ENCODE measurements at regions not wholly inside any gene's neighbourhood (a gene's known extent, or its start where the extent isn't known, plus 50 kb on each side); places are given as distances from the start of the nearest gene placed in this dataset.
"Not testable (repeated sequence)": the region's sequence is repeated elsewhere in the genome, so short reads cannot be mapped to it uniquely, and the experiment has no call there.

DNA sequence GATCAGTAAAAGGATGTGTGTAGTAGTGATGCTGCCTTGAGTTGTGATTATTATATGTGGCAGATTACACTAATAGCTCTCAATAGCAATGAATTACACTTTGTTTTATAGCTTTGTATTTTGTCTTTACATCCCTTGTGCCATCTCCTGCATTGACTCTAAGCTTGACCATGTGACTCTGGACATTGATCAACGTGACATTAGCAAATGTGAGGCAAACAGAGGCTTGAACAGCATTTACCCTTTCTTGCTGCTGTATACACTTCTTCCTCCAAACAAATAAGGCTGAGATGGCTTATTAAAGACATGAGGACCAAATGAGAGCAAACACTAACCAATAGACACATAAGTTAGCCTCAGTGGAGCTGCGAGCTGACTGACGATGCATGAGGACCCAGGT, 63.5 kb downstream of the MAD2L1 start:
- Histone ChIP-seq H3K27me3 (ENCODE audit: insufficient read depth, low read length, poor library complexity, severe bottlenecking) (no peaks in the 10 kb centered on the region), H3K9me2 (replicated peaks; ENCODE audit: low read depth, low read length) (no peaks in the 10 kb centered on the region), H3K36me3 (ENCODE audit: insufficient read depth, low read length) (no peaks in the 10 kb centered on the region), H4K20me1 (ENCODE audit: insufficient read depth, low read length, poor library complexity, severe bottlenecking) (no peaks in the 10 kb centered on the region), H3K79me2 (ENCODE audit: insufficient read depth, low read length) (no peaks in the 10 kb centered on the region), H3K4me1 (ENCODE audit: insufficient read depth, low read length, poor library complexity, severe bottlenecking) (no peaks in the 10 kb centered on the region), H2AFZ (ENCODE audit: low read length) (no peak overlapping the region), H3K9me3 (ENCODE audit: insufficient read depth, low read depth, low read length) (no peaks in the 10 kb centered on the region), H3K4me3 (ENCODE audit: low read length, poor library complexity, severe bottlenecking) (no peak overlapping the region), H3K4me2 (ENCODE audit: low read depth, low read length, poor library complexity, severe bottlenecking) (no peak overlapping the region), H3K9ac (ENCODE audit: low read depth, low read length, poor library complexity, severe bottlenecking) (no peak overlapping the region), H3F3A (ENCODE audit: low read depth) (no peaks in the 10 kb centered on the region)
- TF ChIP-seq, protein P1, sequence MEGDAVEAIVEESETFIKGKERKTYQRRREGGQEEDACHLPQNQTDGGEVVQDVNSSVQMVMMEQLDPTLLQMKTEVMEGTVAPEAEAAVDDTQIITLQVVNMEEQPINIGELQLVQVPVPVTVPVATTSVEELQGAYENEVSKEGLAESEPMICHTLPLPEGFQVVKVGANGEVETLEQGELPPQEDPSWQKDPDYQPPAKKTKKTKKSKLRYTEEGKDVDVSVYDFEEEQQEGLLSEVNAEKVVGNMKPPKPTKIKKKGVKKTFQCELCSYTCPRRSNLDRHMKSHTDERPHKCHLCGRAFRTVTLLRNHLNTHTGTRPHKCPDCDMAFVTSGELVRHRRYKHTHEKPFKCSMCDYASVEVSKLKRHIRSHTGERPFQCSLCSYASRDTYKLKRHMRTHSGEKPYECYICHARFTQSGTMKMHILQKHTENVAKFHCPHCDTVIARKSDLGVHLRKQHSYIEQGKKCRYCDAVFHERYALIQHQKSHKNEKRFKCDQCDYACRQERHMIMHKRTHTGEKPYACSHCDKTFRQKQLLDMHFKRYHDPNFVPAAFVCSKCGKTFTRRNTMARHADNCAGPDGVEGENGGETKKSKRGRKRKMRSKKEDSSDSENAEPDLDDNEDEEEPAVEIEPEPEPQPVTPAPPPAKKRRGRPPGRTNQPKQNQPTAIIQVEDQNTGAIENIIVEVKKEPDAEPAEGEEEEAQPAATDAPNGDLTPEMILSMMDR (conservative IDR thresholded peaks at IDR 0.05; ENCODE audit: low read length), result no peak
- no peak for TF ChIP-seq EZH2phosphoT487 (IDR thresholded peaks at IDR 0.05; ENCODE audit: borderline replicate concordance)

DNA sequence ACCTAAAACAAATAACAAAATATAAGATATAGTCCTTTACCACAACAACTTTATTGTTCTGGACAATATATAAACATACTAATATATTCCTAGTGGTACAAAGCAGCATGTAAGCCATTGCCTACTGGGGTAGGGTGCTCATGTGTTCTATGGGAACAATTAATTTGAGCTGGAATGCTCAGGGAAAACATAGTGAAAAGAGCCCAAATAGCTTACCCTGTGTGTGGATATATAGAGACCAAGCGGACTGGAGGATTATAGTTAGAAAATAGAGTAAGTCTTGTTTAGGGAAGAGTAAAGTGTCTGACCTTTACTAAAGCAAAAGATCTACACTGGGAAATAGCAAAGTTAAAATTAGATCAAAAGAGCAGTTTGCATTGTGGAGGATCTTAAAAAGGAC, 64.8 kb downstream of the MAD2L1 start:
- no peaks in the 10 kb centered on the region for H3K36me3 ChIP-seq (ENCODE audit: insufficient read depth, low read length)
- no peak overlapping the region for H3K4me3 ChIP-seq (ENCODE audit: low read length, poor library complexity, severe bottlenecking)
- no peak overlapping the region for H2AFZ ChIP-seq (ENCODE audit: low read length)
- no peaks in the 10 kb centered on the region for H3K79me2 ChIP-seq (ENCODE audit: insufficient read depth, low read length)
- no peaks in the 10 kb centered on the region for H3K4me1 ChIP-seq (ENCODE audit: insufficient read depth, low read length, poor library complexity, severe bottlenecking)
- no peaks in the 10 kb centered on the region for H3K9me3 ChIP-seq (ENCODE audit: insufficient read depth, low read depth, low read length)
- no peaks in the 10 kb centered on the region for H3K9me2 ChIP-seq (replicated peaks; ENCODE audit: low read depth, low read length)
- no peak for TF ChIP-seq EZH2phosphoT487 (IDR thresholded peaks at IDR 0.05; ENCODE audit: borderline replicate concordance)
- TF ChIP-seq, protein P1 (conservative IDR thresholded peaks at IDR 0.05; ENCODE audit: low read length), result no peak
- H3K4me2 ChIP-seq (ENCODE audit: low read depth, low read length, poor library complexity, severe bottlenecking), result no peak overlapping the region
- no peaks in the 10 kb centered on the region for H4K20me1 ChIP-seq (ENCODE audit: insufficient read depth, low read length, poor library complexity, severe bottlenecking)
- H3K9ac ChIP-seq (ENCODE audit: low read depth, low read length, poor library complexity, severe bottlenecking), result no peak overlapping the region
- no peaks in the 10 kb centered on the region for H3K27me3 ChIP-seq (ENCODE audit: insufficient read depth, low read length, poor library complexity, severe bottlenecking)
- H3F3A ChIP-seq (ENCODE audit: low read depth), result no peaks in the 10 kb centered on the region

DNA sequence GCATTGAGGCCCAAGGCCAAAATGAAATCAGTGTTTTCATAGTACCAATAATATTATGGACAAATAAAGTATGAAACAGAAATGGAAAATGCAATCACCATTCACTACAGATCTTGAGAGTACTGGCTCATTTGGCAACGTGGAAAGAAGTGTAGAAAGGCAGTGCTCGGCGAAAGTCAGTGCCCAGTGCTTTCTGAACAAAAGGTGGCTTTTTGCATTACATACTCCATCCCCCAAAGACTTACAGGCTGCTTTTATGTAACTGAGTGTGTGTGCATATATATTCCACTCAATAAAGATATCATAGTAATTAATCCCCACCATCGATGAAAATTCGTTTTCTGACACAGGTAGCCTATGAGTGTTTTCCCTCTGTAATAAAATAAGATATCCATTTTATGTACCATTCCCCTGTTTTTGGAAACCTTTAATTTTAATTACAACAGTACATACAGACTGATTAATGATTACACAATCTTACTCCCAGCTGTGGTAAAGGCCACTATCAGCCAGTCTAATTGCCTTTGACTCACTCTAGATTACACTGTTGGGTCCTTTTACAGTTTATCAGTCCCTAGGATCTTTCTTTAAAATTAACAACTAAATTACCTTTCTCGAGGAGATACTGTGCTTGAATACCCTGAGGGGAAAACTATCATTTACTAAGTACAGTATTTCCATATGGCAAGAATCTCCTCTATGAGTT, 65.9 kb downstream of the MAD2L1 start:
- Histone ChIP-seq H3K4me2 (ENCODE audit: low read depth, low read length, poor library complexity, severe bottlenecking) (no peak overlapping the region), H3K4me1 (ENCODE audit: insufficient read depth, low read length, poor library complexity, severe bottlenecking) (no peaks in the 10 kb centered on the region), H3K27me3 (ENCODE audit: insufficient read depth, low read length, poor library complexity, severe bottlenecking) (no peaks in the 10 kb centered on the region), H3K9ac (ENCODE audit: low read depth, low read length, poor library complexity, severe bottlenecking) (no peak overlapping the region), H3K9me2 (replicated peaks; ENCODE audit: low read depth, low read length) (no peaks in the 10 kb centered on the region), H3F3A (ENCODE audit: low read depth) (no peaks in the 10 kb centered on the region), H2AFZ (ENCODE audit: low read length) (no peak overlapping the region), H4K20me1 (ENCODE audit: insufficient read depth, low read length, poor library complexity, severe bottlenecking) (no peaks in the 10 kb centered on the region), H3K9me3 (ENCODE audit: insufficient read depth, low read depth, low read length) (no peaks in the 10 kb centered on the region), H3K79me2 (ENCODE audit: insufficient read depth, low read length) (no peaks in the 10 kb centered on the region), H3K36me3 (ENCODE audit: insufficient read depth, low read length) (no peaks in the 10 kb centered on the region), H3K4me3 (ENCODE audit: low read length, poor library complexity, severe bottlenecking) (no peak overlapping the region)
- TF ChIP-seq EZH2phosphoT487 (IDR thresholded peaks at IDR 0.05; ENCODE audit: borderline replicate concordance), result no peak

DNA sequence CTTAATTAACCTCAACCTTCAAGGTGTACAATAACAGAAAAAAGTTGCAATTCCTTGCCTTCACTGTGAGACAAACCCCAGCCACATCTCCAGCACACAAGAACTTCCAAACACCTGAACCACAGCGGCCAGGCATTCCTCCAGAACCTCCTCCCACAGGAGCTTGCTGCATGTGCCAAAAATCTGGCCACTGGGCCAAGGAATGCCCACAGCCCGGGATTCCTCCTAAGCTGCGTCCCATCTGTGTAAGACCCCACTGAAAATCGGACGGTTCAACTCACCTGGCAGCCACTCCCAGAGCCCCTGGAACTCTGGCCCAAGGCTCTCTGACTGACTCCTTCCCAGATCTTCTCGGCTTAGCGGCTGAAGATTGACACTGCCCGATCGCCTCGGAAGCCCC, 70.6 kb downstream of the MAD2L1 start:
- not testable (repeated sequence) for H4K20me1 ChIP-seq (ENCODE audit: insufficient read depth, low read length, poor library complexity, severe bottlenecking); H3F3A ChIP-seq (ENCODE audit: low read depth); H3K9me2 ChIP-seq (replicated peaks; ENCODE audit: low read depth, low read length); H3K36me3 ChIP-seq (ENCODE audit: insufficient read depth, low read length); H3K9ac ChIP-seq (ENCODE audit: low read depth, low read length, poor library complexity, severe bottlenecking); H2AFZ ChIP-seq (ENCODE audit: low read length); H3K79me2 ChIP-seq (ENCODE audit: insufficient read depth, low read length); H3K9me3 ChIP-seq (ENCODE audit: insufficient read depth, low read depth, low read length); H3K4me3 ChIP-seq (ENCODE audit: low read length, poor library complexity, severe bottlenecking); H3K4me1 ChIP-seq (ENCODE audit: insufficient read depth, low read length, poor library complexity, severe bottlenecking); H3K4me2 ChIP-seq (ENCODE audit: low read depth, low read length, poor library complexity, severe bottlenecking); H3K27me3 ChIP-seq (ENCODE audit: insufficient read depth, low read length, poor library complexity, severe bottlenecking)
